GM12891 (cell line): ENCODE measurements at regions not wholly inside any gene's neighbourhood (a gene's known extent, or its start where the extent isn't known, plus 50 kb on each side); places are given as distances from the start of the nearest gene placed in this dataset.

Source experiments
- PAX5 ChIP-seq: IDR thresholded peaks from 2 replicates; pipeline ENCODE4 v1.6.1; 2011; ENCODE audit warnings: low read length, moderate library complexity, mild to moderate bottlenecking; ENCODE audit not compliant: insufficient read depth, severe bottlenecking
- POLR2A ChIP-seq: IDR thresholded peaks from 2 replicates; pipeline ENCODE4 v1.6.1; 2011; ENCODE audit warnings: low read depth, low read length, control low read depth
- POLR2AphosphoS5 ChIP-seq: IDR thresholded peaks from 2 replicates; pipeline ENCODE4 v1.6.1; 2011; ENCODE audit warnings: low read depth, low read length, control low read depth
- POU2F2 ChIP-seq: IDR thresholded peaks from 2 replicates; pipeline ENCODE4 v1.6.1; 2011; ENCODE audit warnings: low read depth, mild to moderate bottlenecking, control low read depth, low read length, moderate library complexity
- SPI1 ChIP-seq: IDR thresholded peaks from 2 replicates; pipeline ENCODE4 v1.6.1; 2011; ENCODE audit warnings: low read depth, low read length, control low read depth
- TAF1 ChIP-seq: IDR thresholded peaks from 2 replicates; pipeline ENCODE4 v1.6.1; 2011; ENCODE audit warnings: low read depth, low read length, control low read depth

- TF ChIP-seq POLR2A: no peak
- TF ChIP-seq POLR2AphosphoS5: no peak
- TF ChIP-seq TAF1: no peak
- TF ChIP-seq POU2F2: no peak
- no peak for TF ChIP-seq SPI1
- no peak for TF ChIP-seq PAX5
Measured at GRCh38 chrX:20463296-20464075, 196.8 kb upstream of the RPS6KA3 start.
